ENCODE measurements at regions not wholly inside any gene's neighbourhood (a gene's known extent, or its start where the extent isn't known, plus 50 kb on each side); places are given as distances from the start of the nearest gene placed in this dataset.

- Histone ChIP-seq H4K20me1 (ENCODE audit: insufficient read depth, low read length) (no peaks in the 10 kb centered on the region), H3K4me1 (ENCODE audit: insufficient read depth, low read length) (no peaks in the 10 kb centered on the region), H3K36me3 (replicated peaks in 1 of 2; ENCODE audit: control insufficient read depth in 1 of 2, insufficient read depth in 2 of 2, low read length in 2 of 2) (no peaks in the 10 kb centered on the region), H2AFZ (ENCODE audit: low read length) (no peak overlapping the region), H3K4me2 (ENCODE audit: low read depth, low read length) (no peak overlapping the region), H3K4me3 (replicated peaks in 1 of 3; ENCODE audit: insufficient read depth in 1 of 3, low read depth in 2 of 3, low read length in 3 of 3) (no peak overlapping the region), H3K79me2 (ENCODE audit: insufficient read depth, low read length) (no peaks in the 10 kb centered on the region), H3K9ac (ENCODE audit: insufficient read depth, low read depth, low read length) (no peak overlapping the region), H3K9me3 (ENCODE audit: low read length) (peaks cover 47% of the 10 kb centered on the region), H3K27me3 (ENCODE audit: control insufficient read depth in 1 of 2, insufficient read depth in 2 of 2, low read length in 2 of 2) (no peaks in the 10 kb centered on the region), H3K27ac (ENCODE audit: extremely low read length, insufficient read depth, low read length) (no peak overlapping the region)
- CTCF ChIA-PET (ENCODE audit: low intra/inter-chr PET ratio, low total read pairs): no interaction called here
- DNase-seq (ENCODE audit: low spot score) (no peak), FAIRE-seq (no peak), ATAC-seq (no peak)
- POLR2A ChIA-PET: no interaction called here
- in situ Hi-C loops (cut with HindIII; ENCODE audit: extremely low pct_ligation_motif_present, low pct_unique_long_range_greater_than_20kb) (no loop called here), intact Hi-C loops (cut with micrococcal nuclease; ENCODE audit: unreplicated experiment) (no loop called here)
- BruUV-seq (replicated peaks): no TSS peak
- TF ChIP-seq JUND (CRISPR knock-in tag; IDR thresholded peaks at IDR 0.05): no peak
Measured at GRCh38 chr11:39011797-39012196, 2413.8 kb upstream of the RAG2 start.

GRCh38 chr11:38990841-38991240 is 2392.8 kb upstream of the RAG2 start:
- intact Hi-C loops (cut with micrococcal nuclease; ENCODE audit: unreplicated experiment) (no loop called here), in situ Hi-C loops (cut with HindIII; ENCODE audit: extremely low pct_ligation_motif_present, low pct_unique_long_range_greater_than_20kb) (no loop called here)
- Histone ChIP-seq H4K20me1 (ENCODE audit: insufficient read depth, low read length) (no peaks in the 10 kb centered on the region), H3K4me3 (replicated peaks in 1 of 3; ENCODE audit: insufficient read depth in 1 of 3, low read depth in 2 of 3, low read length in 3 of 3) (no peak overlapping the region), H3K36me3 (replicated peaks in 1 of 2; ENCODE audit: control insufficient read depth in 1 of 2, insufficient read depth in 2 of 2, low read length in 2 of 2) (no peaks in the 10 kb centered on the region), H3K79me2 (ENCODE audit: insufficient read depth, low read length) (no peaks in the 10 kb centered on the region), H2AFZ (ENCODE audit: low read length) (no peak overlapping the region), H3K4me1 (ENCODE audit: insufficient read depth, low read length) (no peaks in the 10 kb centered on the region), H3K9me3 (ENCODE audit: low read length) (peaks cover 36% of the 10 kb centered on the region), H3K4me2 (ENCODE audit: low read depth, low read length) (no peak overlapping the region), H3K9ac (ENCODE audit: insufficient read depth, low read depth, low read length) (no peak overlapping the region), H3K27me3 (ENCODE audit: control insufficient read depth in 1 of 2, insufficient read depth in 2 of 2, low read length in 2 of 2) (no peaks in the 10 kb centered on the region), H3K27ac (ENCODE audit: extremely low read length, insufficient read depth, low read length) (no peak overlapping the region)
- FAIRE-seq: no peak
- no peak for DNase-seq (ENCODE audit: low spot score)
- CTCF ChIA-PET (ENCODE audit: low intra/inter-chr PET ratio, low total read pairs): no interaction called here
- no peak for TF ChIP-seq ZNF256 (CRISPR knock-in tag; conservative IDR thresholded peaks at IDR 0.05)
- BruUV-seq (replicated peaks): no TSS peak
- no peak for ATAC-seq
- POLR2A ChIA-PET: no interaction called here
- WGBS (ENCODE audit: low lambda C conversion rate): 0% methylated on average over 2 of the region's 2 CpGs

- no peak for FAIRE-seq
- Histone ChIP-seq H3K79me2 (ENCODE audit: insufficient read depth, low read length) (no peaks in the 10 kb centered on the region), H3K36me3 (replicated peaks in 1 of 2; ENCODE audit: control insufficient read depth in 1 of 2, insufficient read depth in 2 of 2, low read length in 2 of 2) (no peaks in the 10 kb centered on the region), H2AFZ (ENCODE audit: low read length) (no peak overlapping the region), H3K4me3 (replicated peaks in 1 of 3; ENCODE audit: insufficient read depth in 1 of 3, low read depth in 2 of 3, low read length in 3 of 3) (no peak overlapping the region), H3K9ac (ENCODE audit: insufficient read depth, low read depth, low read length) (no peak overlapping the region), H3K4me2 (ENCODE audit: low read depth, low read length) (no peak overlapping the region), H4K20me1 (ENCODE audit: insufficient read depth, low read length) (no peaks in the 10 kb centered on the region), H3K27ac (ENCODE audit: extremely low read length, insufficient read depth, low read length) (no peak overlapping the region), H3K27me3 (ENCODE audit: control insufficient read depth in 1 of 2, insufficient read depth in 2 of 2, low read length in 2 of 2) (no peaks in the 10 kb centered on the region), H3K9me3 (ENCODE audit: low read length) (peaks cover 42% of the 10 kb centered on the region), H3K4me1 (ENCODE audit: insufficient read depth, low read length) (no peaks in the 10 kb centered on the region)
- DNase-seq (ENCODE audit: low spot score): no peak
- no peak for ATAC-seq
- ChIA-PET CTCF (ENCODE audit: low intra/inter-chr PET ratio, low total read pairs) (no interaction called here), POLR2A (no interaction called here)
- BruUV-seq (replicated peaks): no TSS peak
- WGBS (ENCODE audit: low lambda C conversion rate): 0% methylated on average over 5 of the region's 5 CpGs
- intact Hi-C loops (cut with micrococcal nuclease; ENCODE audit: unreplicated experiment) (no loop called here), in situ Hi-C loops (cut with HindIII; ENCODE audit: extremely low pct_ligation_motif_present, low pct_unique_long_range_greater_than_20kb) (no loop called here)
- no peak for TF ChIP-seq EEA1 (CRISPR knock-in tag; IDR thresholded peaks at IDR 0.05; ENCODE audit: borderline replicate concordance)
- no peak for TF ChIP-seq RORA (CRISPR knock-in tag; IDR thresholded peaks at IDR 0.05)
- TF ChIP-seq AHDC1 (CRISPR knock-in tag; IDR thresholded peaks at IDR 0.05; ENCODE audit: borderline replicate concordance): no peak
- no peak for TF ChIP-seq ZNF616 (CRISPR knock-in tag; IDR thresholded peaks at IDR 0.05; ENCODE audit: low read depth)
- no peak for TF ChIP-seq KDM3A (CRISPR knock-in tag; IDR thresholded peaks at IDR 0.05; ENCODE audit: low read depth)
- no peak for TF ChIP-seq MAZ (IDR thresholded peaks at IDR 0.05; ENCODE audit: borderline replicate concordance, low read depth, low read length)
- TF ChIP-seq MAZ (CRISPR knock-in tag; IDR thresholded peaks at IDR 0.05; ENCODE audit: low read depth): no peak
Measured at GRCh38 chr11:38990139-38990538, 2392.1 kb upstream of the RAG2 start.

Measured in HepG2 (cell line).